ENCODE measurements at regions not wholly inside any gene's neighbourhood (a gene's known extent, or its start where the extent isn't known, plus 50 kb on each side); places are given as distances from the start of the nearest gene placed in this dataset.

DNA sequence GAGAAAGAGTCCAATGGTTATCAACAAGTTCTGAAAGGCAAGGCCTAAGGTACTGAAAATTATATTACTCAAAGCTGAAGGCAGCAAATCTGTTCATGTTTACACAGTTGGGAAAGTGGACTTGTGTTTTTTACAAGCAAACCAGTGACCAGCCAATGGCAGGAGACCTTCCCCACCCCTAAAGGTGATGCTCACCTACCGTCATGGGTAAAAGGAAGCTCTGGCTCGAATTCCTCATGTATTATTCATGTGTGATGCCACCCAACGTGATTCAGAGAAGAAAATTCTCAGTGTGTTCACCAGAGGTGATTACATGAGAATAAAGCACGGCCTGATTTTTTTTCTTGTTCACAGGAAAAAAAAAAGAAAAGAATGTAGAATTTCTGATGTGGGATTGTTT is 1161.2 kb upstream of the SEL1L start:
- no peak for TF ChIP-seq CTCF (conservative IDR thresholded peaks at IDR 0.05; ENCODE audit: low read length)
- no peak for DNase-seq (ENCODE audit: low read depth)
- no peak overlapping the region for H3K4me3 ChIP-seq (ENCODE audit: low read length)

GRCh38 chr14:82704218-82704617 is 1170.6 kb upstream of the SEL1L start:
- no peak overlapping the region for H3K4me3 ChIP-seq (ENCODE audit: low read length)
- TF ChIP-seq CTCF (conservative IDR thresholded peaks at IDR 0.05; ENCODE audit: low read length), result no peak
- no peak for DNase-seq (ENCODE audit: low read depth)

DNA sequence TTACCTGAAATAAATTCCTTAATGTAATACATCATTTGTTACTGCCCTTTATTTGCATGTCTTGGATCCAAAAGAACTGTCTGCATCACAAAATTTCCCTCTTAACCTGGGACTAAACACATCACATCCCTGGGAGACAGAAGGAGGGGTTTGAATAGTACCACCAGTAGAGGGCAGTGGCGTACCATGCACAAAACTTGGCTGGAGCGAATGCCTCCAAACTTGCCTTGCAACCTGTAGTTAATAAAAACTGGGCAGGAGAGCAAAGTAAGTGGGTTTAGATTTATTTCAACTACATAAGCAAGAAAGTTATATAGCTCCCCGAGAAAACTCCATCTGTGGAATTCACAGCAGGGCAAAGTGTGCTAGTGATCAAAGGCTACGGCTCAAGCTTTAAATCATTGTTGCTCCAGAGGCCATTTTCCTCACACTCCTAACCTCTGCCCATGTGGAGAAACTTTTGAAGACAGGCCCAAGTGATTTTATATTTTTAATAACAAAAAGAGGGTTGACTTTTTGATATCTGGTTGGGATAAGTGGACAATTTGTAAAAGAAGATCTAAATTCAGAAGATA is 1176.7 kb upstream of the SEL1L start:
- TF ChIP-seq CTCF (conservative IDR thresholded peaks at IDR 0.05; ENCODE audit: low read length), result peak; percentile 84
- H3K4me3 ChIP-seq (ENCODE audit: low read length), result no peak overlapping the region
- DNase-seq (ENCODE audit: low read depth), result peak; percentile 48

- no peak for DNase-seq (ENCODE audit: low read depth)
- H3K4me3 ChIP-seq (ENCODE audit: low read length), result no peak overlapping the region
- no peak for TF ChIP-seq CTCF (conservative IDR thresholded peaks at IDR 0.05; ENCODE audit: low read length)
Measured at GRCh38 chr14:82719617-82720016, 1186.0 kb upstream of the SEL1L start.

GRCh38 chr14:82720431-82720830 is 1186.8 kb upstream of the SEL1L start:
- no peak for TF ChIP-seq CTCF (conservative IDR thresholded peaks at IDR 0.05; ENCODE audit: low read length)
- no peak for DNase-seq (ENCODE audit: low read depth)
- H3K4me3 ChIP-seq (ENCODE audit: low read length), result no peak overlapping the region

- TF ChIP-seq CTCF (conservative IDR thresholded peaks at IDR 0.05; ENCODE audit: low read length), result no peak
- no peak for DNase-seq (ENCODE audit: low read depth)
- H3K4me3 ChIP-seq (ENCODE audit: low read length), result no peak overlapping the region
Measured at GRCh38 chr14:82720946-82721345, 1187.3 kb upstream of the SEL1L start.

DNA sequence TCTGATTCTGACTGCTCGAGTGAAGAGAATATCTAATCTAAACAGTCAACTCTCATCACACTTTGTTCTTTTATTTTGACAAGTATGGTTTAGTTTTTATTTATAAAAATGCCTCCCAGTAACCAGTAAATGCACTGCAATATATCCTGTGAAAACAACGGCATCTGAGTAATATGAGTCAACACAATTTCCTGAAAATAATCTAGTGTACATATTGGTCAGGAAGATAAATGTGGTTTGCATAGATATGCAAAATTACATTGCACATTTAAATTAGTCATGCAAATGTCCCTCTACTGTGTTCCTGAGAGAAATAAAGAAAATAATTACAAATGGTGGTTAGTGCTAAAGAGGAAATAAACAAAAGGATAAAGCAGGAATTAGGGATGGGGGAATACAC is 1190.7 kb upstream of the SEL1L start:
- no peak overlapping the region for H3K4me3 ChIP-seq (ENCODE audit: low read length)
- no peak for TF ChIP-seq CTCF (conservative IDR thresholded peaks at IDR 0.05; ENCODE audit: low read length)
- no peak for DNase-seq (ENCODE audit: low read depth)
